ENCODE measurements at regions not wholly inside any gene's neighbourhood (a gene's known extent, or its start where the extent isn't known, plus 50 kb on each side); places are given as distances from the start of the nearest gene placed in this dataset.

DNA sequence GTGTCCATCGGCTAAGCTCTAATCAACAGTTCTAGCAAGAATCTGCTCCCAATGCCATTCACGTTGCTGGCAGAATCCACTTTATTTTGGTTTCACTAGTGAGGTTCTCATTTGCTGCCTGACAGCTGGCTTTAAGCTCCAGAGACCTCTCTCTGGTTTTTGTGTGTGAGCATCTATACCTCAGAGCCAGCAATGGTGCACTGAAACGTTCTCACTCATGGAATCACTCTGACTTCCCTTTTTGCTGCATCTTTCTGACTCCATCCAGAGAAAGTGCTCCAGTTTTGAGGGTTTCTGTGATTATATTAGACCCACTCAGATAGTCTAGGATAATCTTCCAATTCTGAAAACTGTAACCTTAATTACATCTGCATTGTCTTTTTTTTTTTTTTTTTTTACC is 596.6 kb downstream of the RNF144A start:
- POLR2A ChIA-PET: no interaction called here
- H3K27ac ChIP-seq (ENCODE audit: extremely low read depth, low read depth, low read length): no peak overlapping the region
- no peaks in the 10 kb centered on the region for H3K4me1 ChIP-seq (ENCODE audit: control insufficient read depth, insufficient read depth, low read length)
- TF ChIP-seq ZBTB17 (tag by site-specific recombination; IDR thresholded peaks at IDR 0.05) (no peak), ZNF664 (tag by site-specific recombination; IDR thresholded peaks at IDR 0.05) (no peak), ZNF121 (tag by site-specific recombination; IDR thresholded peaks at IDR 0.05) (no peak), ZNF639 (tag by site-specific recombination; IDR thresholded peaks at IDR 0.05) (no peak), HOXA7 (CRISPR knock-in tag; IDR thresholded peaks at IDR 0.05; ENCODE audit: borderline replicate concordance) (no peak), KLF8 (tag by site-specific recombination; IDR thresholded peaks at IDR 0.05) (no peak), ZNF416 (tag by site-specific recombination; IDR thresholded peaks at IDR 0.05) (no peak), ZNF548 (tag by site-specific recombination; IDR thresholded peaks at IDR 0.05) (no peak), MYNN (tag by site-specific recombination; IDR thresholded peaks at IDR 0.05; ENCODE audit: borderline replicate concordance) (no peak), ZNF660 (tag by site-specific recombination; IDR thresholded peaks at IDR 0.05) (no peak), ZNF701 (tag by site-specific recombination; IDR thresholded peaks at IDR 0.05) (no peak)
- TF ChIP-seq, protein P1, sequence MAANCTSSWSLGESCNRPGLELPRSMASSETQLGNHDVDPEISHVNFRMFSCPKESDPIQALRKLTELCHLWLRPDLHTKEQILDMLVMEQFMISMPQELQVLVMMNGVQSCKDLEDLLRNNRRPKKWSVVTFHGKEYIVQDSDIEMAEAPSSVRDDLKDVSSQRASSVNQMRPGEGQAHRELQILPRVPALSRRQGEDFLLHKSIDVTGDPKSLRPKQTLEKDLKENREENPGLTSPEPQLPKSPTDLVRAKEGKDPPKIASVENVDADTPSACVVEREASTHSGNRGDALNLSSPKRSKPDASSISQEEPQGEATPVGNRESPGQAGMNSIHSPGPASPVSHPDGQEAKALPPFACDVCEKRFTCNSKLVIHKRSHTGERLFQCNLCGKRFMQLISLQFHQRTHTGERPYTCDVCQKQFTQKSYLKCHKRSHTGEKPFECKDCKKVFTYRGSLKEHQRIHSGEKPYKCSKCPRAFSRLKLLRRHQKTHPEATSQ (tag by site-specific recombination; IDR thresholded peaks at IDR 0.05): no peak
- TF ChIP-seq, protein P2, sequence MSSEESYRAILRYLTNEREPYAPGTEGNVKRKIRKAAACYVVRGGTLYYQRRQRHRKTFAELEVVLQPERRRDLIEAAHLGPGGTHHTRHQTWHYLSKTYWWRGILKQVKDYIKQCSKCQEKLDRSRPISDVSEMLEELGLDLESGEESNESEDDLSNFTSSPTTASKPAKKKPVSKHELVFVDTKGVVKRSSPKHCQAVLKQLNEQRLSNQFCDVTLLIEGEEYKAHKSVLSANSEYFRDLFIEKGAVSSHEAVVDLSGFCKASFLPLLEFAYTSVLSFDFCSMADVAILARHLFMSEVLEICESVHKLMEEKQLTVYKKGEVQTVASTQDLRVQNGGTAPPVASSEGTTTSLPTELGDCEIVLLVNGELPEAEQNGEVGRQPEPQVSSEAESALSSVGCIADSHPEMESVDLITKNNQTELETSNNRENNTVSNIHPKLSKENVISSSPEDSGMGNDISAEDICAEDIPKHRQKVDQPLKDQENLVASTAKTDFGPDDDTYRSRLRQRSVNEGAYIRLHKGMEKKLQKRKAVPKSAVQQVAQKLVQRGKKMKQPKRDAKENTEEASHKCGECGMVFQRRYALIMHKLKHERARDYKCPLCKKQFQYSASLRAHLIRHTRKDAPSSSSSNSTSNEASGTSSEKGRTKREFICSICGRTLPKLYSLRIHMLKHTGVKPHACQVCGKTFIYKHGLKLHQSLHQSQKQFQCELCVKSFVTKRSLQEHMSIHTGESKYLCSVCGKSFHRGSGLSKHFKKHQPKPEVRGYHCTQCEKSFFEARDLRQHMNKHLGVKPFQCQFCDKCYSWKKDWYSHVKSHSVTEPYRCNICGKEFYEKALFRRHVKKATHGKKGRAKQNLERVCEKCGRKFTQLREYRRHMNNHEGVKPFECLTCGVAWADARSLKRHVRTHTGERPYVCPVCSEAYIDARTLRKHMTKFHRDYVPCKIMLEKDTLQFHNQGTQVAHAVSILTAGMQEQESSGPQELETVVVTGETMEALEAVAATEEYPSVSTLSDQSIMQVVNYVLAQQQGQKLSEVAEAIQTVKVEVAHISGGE (tag by site-specific recombination; conservative IDR thresholded peaks at IDR 0.05; ENCODE audit: low read depth): no peak
- CTCF ChIA-PET: interaction anchor here (0.6 kb wide), 1 partner anchor 629 kb away, joined by 3 read pairs; no protein-coding TSS in a partner anchor
- no peak overlapping the region for H3K4me3 ChIP-seq (ENCODE audit: low read depth, low read length)
- no peaks in the 10 kb centered on the region for H3K36me3 ChIP-seq (ENCODE audit: control insufficient read depth in 2 of 2, insufficient read depth in 1 of 2, low read length in 2 of 2)
- no peaks in the 10 kb centered on the region for H3K9me3 ChIP-seq (ENCODE audit: control insufficient read depth, insufficient read depth, low read depth, low read length)

- Histone ChIP-seq H3K9me3 (ENCODE audit: control insufficient read depth, insufficient read depth, low read depth, low read length) (no peaks in the 10 kb centered on the region), H3K27ac (ENCODE audit: extremely low read depth, low read depth, low read length) (no peak overlapping the region), H3K36me3 (ENCODE audit: control insufficient read depth in 2 of 2, insufficient read depth in 1 of 2, low read length in 2 of 2) (no peaks in the 10 kb centered on the region), H3K4me3 (ENCODE audit: low read depth, low read length) (no peak overlapping the region), H3K4me1 (ENCODE audit: control insufficient read depth, insufficient read depth, low read length) (no peaks in the 10 kb centered on the region)
- no peak for TF ChIP-seq ZNF416 (tag by site-specific recombination; IDR thresholded peaks at IDR 0.05)
- no peak for TF ChIP-seq ZNF404 (tag by site-specific recombination; IDR thresholded peaks at IDR 0.05)
- TF ChIP-seq, protein P1 (tag by site-specific recombination; IDR thresholded peaks at IDR 0.05): no peak
- TF ChIP-seq ZNF658 (tag by site-specific recombination; IDR thresholded peaks at IDR 0.05): no peak
- TF ChIP-seq MZF1 (tag by site-specific recombination; IDR thresholded peaks at IDR 0.05; ENCODE audit: borderline replicate concordance): no peak
- TF ChIP-seq ZIC2 (tag by site-specific recombination; IDR thresholded peaks at IDR 0.05): no peak
- no peak for TF ChIP-seq IKZF3 (tag by site-specific recombination; IDR thresholded peaks at IDR 0.05)
- no peak for TF ChIP-seq GLIS1 (tag by site-specific recombination; IDR thresholded peaks at IDR 0.05)
- CTCF ChIA-PET: no interaction called here
- POLR2A ChIA-PET: no interaction called here
These were observed 598.1 kb downstream of the RNF144A start for GRCh38 chr2:7515327-7515726.
